ENCODE measurements at regions not wholly inside any gene's neighbourhood (a gene's known extent, or its start where the extent isn't known, plus 50 kb on each side); places are given as distances from the start of the nearest gene placed in this dataset.

- TF ChIP-seq ZNF462 (CRISPR knock-in tag; IDR thresholded peaks at IDR 0.05) = no peak
- TF ChIP-seq, protein P1, sequence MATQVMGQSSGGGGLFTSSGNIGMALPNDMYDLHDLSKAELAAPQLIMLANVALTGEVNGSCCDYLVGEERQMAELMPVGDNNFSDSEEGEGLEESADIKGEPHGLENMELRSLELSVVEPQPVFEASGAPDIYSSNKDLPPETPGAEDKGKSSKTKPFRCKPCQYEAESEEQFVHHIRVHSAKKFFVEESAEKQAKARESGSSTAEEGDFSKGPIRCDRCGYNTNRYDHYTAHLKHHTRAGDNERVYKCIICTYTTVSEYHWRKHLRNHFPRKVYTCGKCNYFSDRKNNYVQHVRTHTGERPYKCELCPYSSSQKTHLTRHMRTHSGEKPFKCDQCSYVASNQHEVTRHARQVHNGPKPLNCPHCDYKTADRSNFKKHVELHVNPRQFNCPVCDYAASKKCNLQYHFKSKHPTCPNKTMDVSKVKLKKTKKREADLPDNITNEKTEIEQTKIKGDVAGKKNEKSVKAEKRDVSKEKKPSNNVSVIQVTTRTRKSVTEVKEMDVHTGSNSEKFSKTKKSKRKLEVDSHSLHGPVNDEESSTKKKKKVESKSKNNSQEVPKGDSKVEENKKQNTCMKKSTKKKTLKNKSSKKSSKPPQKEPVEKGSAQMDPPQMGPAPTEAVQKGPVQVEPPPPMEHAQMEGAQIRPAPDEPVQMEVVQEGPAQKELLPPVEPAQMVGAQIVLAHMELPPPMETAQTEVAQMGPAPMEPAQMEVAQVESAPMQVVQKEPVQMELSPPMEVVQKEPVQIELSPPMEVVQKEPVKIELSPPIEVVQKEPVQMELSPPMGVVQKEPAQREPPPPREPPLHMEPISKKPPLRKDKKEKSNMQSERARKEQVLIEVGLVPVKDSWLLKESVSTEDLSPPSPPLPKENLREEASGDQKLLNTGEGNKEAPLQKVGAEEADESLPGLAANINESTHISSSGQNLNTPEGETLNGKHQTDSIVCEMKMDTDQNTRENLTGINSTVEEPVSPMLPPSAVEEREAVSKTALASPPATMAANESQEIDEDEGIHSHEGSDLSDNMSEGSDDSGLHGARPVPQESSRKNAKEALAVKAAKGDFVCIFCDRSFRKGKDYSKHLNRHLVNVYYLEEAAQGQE (IDR thresholded peaks at IDR 0.05; ENCODE audit: unreplicated experiment) = no peak
- TF ChIP-seq JUNB (IDR thresholded peaks at IDR 0.05; ENCODE audit: unreplicated experiment) = no peak
- no peak for TF ChIP-seq ZNF331 (CRISPR knock-in tag; IDR thresholded peaks at IDR 0.05; ENCODE audit: low read depth)
- no peak for TF ChIP-seq ZNF114 (CRISPR knock-in tag; IDR thresholded peaks at IDR 0.05)
Measured at GRCh38 chr12:66804563-66804974, 125.7 kb upstream of the GRIP1 start (continued).

DNA sequence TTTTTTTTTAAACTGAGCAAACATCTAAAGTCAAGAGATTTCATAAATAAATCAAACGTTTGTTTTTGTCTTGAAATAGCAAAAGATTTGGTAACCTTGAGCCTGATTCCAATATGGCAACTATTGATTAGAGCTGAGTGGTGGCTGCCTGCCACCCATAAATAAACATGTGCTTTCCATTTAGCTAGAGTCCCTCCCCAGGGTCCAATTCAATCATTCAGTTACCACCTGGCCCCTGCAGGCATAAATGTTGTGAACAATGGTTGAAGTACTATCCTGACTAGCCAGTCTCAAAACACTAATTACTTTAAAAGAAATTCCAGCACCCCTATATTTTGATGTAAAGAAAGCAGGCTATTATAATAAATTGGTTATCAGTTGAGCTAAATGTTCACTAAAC lies 129.7 kb upstream of the GRIP1 start:
- H3K79me2 ChIP-seq (replicated peaks; ENCODE audit: insufficient read depth) = no peaks in the 10 kb centered on the region
- H3K27me3 ChIP-seq (ENCODE audit: insufficient read depth) = no peaks in the 10 kb centered on the region
- no peak overlapping the region for H3K27ac Mint-ChIP-seq
- H3K36me3 ChIP-seq (ENCODE audit: insufficient read depth) = no peaks in the 10 kb centered on the region
- DNase-seq (ENCODE audit: low spot score) (no peak), ATAC-seq (no peak)
- H3K4me3 ChIP-seq = no peak overlapping the region
- no peaks in the 10 kb centered on the region for H3K27me3 Mint-ChIP-seq (ENCODE audit: insufficient read depth, low read depth, poor library complexity)
- peaks cover 14% of the 10 kb centered on the region for H3K4me1 ChIP-seq (ENCODE audit: insufficient read depth)
- no peaks in the 10 kb centered on the region; the same call in 1 of the 3 replicates for H3K9me3 Mint-ChIP-seq
- no peak overlapping the region for H3K4me2 ChIP-seq
- H3K4me3 Mint-ChIP-seq = no peak overlapping the region
- no peaks in the 10 kb centered on the region for H4K20me1 ChIP-seq (replicated peaks; ENCODE audit: insufficient read depth)
- H3K36me3 Mint-ChIP-seq (ENCODE audit: low read depth) = no peaks in the 10 kb centered on the region
- no peaks in the 10 kb centered on the region for H3F3A ChIP-seq (replicated peaks; ENCODE audit: low read depth)
- no peak overlapping the region for H3K27ac ChIP-seq (ENCODE audit: low read depth)
- H2AFZ ChIP-seq = no peak overlapping the region
- no peak for TF ChIP-seq ZNF114 (CRISPR knock-in tag; IDR thresholded peaks at IDR 0.05)
- H3K4me1 Mint-ChIP-seq = peaks cover 23% of the 10 kb centered on the region
- no peaks in the 10 kb centered on the region for H3K9me2 ChIP-seq (ENCODE audit: insufficient read depth)
